Coronary artery (tissue), 2 donors: ENCODE measurements at regions not wholly inside any gene's neighbourhood (a gene's known extent, or its start where the extent isn't known, plus 50 kb on each side); places are given as distances from the start of the nearest gene placed in this dataset.
"Not testable (repeated sequence)": the region's sequence is repeated elsewhere in the genome, so short reads cannot be mapped to it uniquely, and the experiment has no call there.

ENCODE experiments used
- DNase-seq: peaks from one replicate; pipeline ENCODE4 v3.0.0-alpha.2; 2017; ENCODE audit warnings: low spot score
- H3K27ac ChIP-seq, 2 donors: fragments of 200-600 bp; sonication (generic); one replicate each; pipeline ENCODE4 v1.5.1; 2016 to 2019
- H3K4me3 ChIP-seq: fragments of 200-600 bp; sonication (generic); 2 replicates; pipeline ENCODE4 v1.5.1; 2016; ENCODE audit warnings: mild to moderate bottlenecking, moderate library complexity

DNA sequence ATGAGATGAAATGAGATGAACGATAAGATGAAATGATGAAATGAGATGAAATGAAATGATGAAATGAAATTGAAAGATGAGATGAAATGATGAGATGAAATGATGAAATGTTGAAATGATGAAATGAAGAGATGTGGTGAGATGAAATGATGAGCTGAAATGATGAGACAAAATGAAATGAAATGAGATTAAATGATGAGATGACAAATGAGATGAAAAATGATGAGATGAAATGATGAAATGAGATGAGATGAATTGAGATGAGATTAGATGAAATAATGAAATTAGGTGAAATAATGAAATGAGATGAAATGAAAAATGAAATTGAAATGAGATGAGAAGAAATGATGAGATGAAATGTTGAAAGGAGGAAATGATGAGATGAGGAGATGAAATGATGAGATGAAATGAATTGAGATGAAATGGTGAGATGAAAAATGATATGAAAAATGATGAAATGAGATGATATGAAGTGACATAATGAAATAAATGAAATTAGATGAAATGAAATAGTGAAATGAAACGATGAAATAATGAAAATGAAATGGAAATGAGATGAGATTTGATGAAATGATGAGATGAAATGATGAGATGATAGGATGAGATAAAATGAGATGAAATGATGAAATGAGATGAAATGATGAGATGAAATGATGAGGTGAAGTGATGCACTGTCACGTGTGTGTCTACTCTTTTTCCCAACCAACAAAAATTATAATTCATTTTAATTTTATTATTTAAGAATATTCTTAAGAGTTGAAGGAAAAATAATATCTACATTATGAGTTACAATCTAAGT, 58.0 kb downstream of the CCT8L2 start:
- not testable (repeated sequence) for H3K27ac ChIP-seq, H3K4me3 ChIP-seq, DNase-seq

DNA sequence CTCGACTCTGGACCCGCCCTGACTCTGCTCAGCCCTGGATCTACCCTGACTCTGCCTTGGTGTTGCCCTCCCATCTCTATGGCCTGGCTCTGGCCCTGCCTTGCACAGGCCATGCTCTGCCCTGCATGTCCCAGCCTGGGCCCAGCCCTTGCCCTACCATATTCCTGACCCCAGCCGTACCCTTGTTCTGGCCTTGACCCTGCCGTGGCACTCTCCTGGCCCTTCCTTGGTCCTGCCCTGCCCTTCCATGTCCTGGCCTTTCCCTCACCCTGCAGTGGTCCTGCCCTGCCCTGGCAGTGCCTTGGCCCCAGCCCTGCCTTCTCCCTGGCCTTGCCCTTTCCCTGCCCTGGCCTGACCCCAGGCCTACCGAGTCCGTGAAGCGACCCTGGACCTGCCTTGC, 60.9 kb downstream of the CCT8L2 start:
- DNase-seq, H3K4me3 ChIP-seq, H3K27ac ChIP-seq: not testable (repeated sequence)

DNA sequence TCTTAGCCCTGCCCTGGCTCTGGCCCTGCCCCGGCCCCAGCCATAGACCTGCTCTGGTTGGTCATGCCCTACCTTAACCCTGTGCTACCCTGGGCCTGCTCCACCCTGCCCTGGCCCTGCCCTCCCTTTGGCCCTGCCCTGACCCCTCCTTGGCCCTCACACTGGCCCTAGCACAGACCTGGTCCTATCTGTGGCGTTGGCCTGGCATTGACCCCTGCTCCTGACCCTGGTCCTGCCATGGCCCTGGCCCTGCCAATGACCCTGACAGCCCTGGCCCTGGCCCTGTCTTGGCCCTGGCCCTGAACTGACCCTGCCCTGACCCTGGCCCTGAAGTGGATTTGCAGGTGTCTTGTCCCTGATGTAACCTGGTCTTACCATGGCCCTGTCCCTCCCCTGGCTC, 63.3 kb downstream of the CCT8L2 start:
- not testable (repeated sequence) for DNase-seq, H3K4me3 ChIP-seq, H3K27ac ChIP-seq

DNA sequence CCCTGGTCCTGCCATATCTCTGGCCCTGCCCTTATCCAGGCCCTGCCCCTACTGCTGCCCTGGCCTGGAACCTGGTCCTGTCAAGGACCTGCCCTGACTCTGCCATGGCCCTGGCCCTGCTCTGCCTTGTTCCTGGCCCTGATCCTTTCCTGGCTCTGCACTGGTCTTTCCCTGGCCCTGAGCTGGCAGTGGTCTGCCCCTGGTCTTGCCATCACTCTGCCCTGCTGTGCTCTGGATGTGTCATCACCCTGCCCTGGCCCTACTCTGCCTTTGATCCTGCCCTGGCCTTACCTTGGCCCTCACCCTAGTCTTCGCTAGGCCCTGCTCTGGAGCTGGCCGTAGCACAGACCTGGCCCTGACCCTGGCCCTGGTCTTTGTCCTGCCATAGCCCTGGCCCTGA, 64.9 kb downstream of the CCT8L2 start:
- H3K27ac ChIP-seq, H3K4me3 ChIP-seq: not testable (repeated sequence)
- DNase-seq, result peak; percentile 31

DNA sequence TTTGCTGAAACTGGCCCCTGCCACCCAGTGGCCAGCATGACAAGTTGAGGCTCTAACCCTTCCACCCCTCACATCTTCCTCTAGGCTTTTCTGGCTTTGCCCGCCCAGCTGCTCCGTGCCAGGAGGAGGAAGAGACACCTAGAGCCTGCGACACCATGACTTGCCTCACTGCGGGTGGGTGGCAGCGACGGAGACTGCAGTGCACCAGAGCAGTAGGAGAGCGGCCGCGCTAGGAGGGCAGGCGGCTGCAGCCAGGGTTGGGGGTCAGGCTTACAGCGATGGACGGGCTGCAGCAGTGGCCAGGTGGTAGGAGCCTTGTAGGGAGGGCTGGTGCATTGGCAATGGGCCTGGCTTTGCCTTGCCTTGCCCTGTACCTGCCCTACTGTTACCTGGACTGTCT, 65.7 kb downstream of the CCT8L2 start:
- not testable (repeated sequence) for H3K27ac ChIP-seq, DNase-seq, H3K4me3 ChIP-seq
